Calu3 (cell line): ENCODE measurements at regions not wholly inside any gene's neighbourhood (a gene's known extent, or its start where the extent isn't known, plus 50 kb on each side); places are given as distances from the start of the nearest gene placed in this dataset.
A peak's percentile ranks its signal among the peaks of the same experiment; 100 is the strongest.

Experiments used
- BruUV-seq: library from RNA; stranded (reverse); fragments of 400-500 nt; replicated peaks from 2 replicates; lab custom pipeline; 2021; lab: Mats Ljungman, UMichigan
- CTCF ChIA-PET: fragments of 300-600 bp; sonication (Branson Sonifier 250); formaldehyde crosslinking; loops from one replicate; lab custom pipeline; 2022; ENCODE audit warnings: antibody characterized with exemption; lab: Charles Lee
- DNase-seq: peaks from one replicate; pipeline ENCODE4 v3.0.0; 2022
- H3K27ac Mint-ChIP-seq: one replicate; pipeline ENCODE4 v1.8.0; 2022; ENCODE audit warnings: mixed read lengths; ENCODE audit not compliant: unreplicated experiment
- H3K27me3 Mint-ChIP-seq: one replicate; pipeline ENCODE4 v1.8.0; 2022; ENCODE audit warnings: mixed read lengths; ENCODE audit not compliant: unreplicated experiment
- H3K36me3 Mint-ChIP-seq: one replicate; pipeline ENCODE4 v1.8.0; 2022; ENCODE audit warnings: mild to moderate bottlenecking, moderate library complexity, mixed read lengths; ENCODE audit not compliant: insufficient read depth, unreplicated experiment
- H3K4me1 Mint-ChIP-seq: one replicate; pipeline ENCODE4 v1.8.0; 2022; ENCODE audit warnings: mild to moderate bottlenecking, low read depth, mixed read lengths; ENCODE audit not compliant: unreplicated experiment
- H3K4me3 Mint-ChIP-seq: one replicate; pipeline ENCODE4 v1.8.0; 2022; ENCODE audit warnings: mild to moderate bottlenecking, low read depth, moderate library complexity, mixed read lengths; ENCODE audit not compliant: unreplicated experiment
- H3K9me3 Mint-ChIP-seq: one replicate; pipeline ENCODE4 v1.8.0; 2022; ENCODE audit warnings: low read depth, mixed read lengths; ENCODE audit not compliant: unreplicated experiment
- intact Hi-C: fragments of 100-400 bp; cut with micrococcal nuclease; formaldehyde crosslinking; loops from one replicate; pipeline ENCODE4 v1.10.0; 2022; ENCODE audit not compliant: unreplicated experiment
- TF ChIP-seq, protein P1 (sequence below): fragments of 200-600 bp; IDR thresholded peaks from one replicate; pipeline ENCODE4 v1.8.0; 2022; ENCODE audit warnings: antibody characterized with exemption; ENCODE audit not compliant: unreplicated experiment

DNA sequence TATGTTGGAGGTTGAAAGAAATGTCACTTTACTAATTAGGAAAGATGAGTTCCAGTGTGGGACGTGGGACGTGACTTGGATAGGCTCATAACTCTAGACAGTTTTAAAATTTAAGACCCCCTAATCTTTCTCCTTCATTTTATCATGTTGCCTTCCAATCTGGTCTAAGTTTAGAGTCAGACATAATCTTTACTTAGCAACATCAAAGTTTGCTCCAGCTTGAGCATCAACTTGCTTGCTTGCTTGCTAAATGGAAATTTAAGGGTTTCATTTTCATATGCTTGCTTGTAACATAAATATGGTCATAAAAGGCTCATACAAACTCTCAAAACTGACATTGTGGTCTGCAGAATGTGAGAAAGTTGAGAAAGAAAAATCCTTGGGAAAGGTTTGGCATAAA, 428.9 kb downstream of the EPHA4 start:
- peaks cover 5% of the 10 kb centered on the region for H3K9me3 Mint-ChIP-seq
- TF ChIP-seq, protein P1, sequence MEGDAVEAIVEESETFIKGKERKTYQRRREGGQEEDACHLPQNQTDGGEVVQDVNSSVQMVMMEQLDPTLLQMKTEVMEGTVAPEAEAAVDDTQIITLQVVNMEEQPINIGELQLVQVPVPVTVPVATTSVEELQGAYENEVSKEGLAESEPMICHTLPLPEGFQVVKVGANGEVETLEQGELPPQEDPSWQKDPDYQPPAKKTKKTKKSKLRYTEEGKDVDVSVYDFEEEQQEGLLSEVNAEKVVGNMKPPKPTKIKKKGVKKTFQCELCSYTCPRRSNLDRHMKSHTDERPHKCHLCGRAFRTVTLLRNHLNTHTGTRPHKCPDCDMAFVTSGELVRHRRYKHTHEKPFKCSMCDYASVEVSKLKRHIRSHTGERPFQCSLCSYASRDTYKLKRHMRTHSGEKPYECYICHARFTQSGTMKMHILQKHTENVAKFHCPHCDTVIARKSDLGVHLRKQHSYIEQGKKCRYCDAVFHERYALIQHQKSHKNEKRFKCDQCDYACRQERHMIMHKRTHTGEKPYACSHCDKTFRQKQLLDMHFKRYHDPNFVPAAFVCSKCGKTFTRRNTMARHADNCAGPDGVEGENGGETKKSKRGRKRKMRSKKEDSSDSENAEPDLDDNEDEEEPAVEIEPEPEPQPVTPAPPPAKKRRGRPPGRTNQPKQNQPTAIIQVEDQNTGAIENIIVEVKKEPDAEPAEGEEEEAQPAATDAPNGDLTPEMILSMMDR = no peak
- CTCF ChIA-PET = no interaction called here
- intact Hi-C loops = no loop called here
- H3K4me1 Mint-ChIP-seq = no peaks in the 10 kb centered on the region
- no TSS peak for BruUV-seq
- H3K36me3 Mint-ChIP-seq = no peaks in the 10 kb centered on the region
- DNase-seq = no peak
- no peak overlapping the region for H3K4me3 Mint-ChIP-seq
- H3K27ac Mint-ChIP-seq = no peak overlapping the region
- no peaks in the 10 kb centered on the region for H3K27me3 Mint-ChIP-seq

DNA sequence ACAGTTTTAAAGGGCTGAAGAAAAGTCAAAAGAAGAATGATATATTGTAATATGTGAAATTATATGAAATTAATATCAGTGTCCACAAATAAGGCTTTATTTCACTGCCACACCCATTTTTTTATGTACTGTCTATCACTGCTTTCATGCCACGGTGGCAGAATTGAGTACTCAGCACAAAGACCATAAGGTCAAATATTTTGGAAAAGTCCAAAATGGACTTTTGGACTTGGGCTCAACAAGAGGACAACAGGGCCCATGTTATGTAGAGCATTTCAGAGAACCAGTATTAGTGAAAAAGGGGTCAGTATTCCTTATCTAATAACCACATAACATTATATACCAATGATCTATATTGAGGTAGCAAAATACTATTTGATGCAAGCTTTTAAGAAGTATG, 427.2 kb downstream of the EPHA4 start:
- H3K9me3 Mint-ChIP-seq = peaks cover 5% of the 10 kb centered on the region
- H3K4me1 Mint-ChIP-seq = no peaks in the 10 kb centered on the region
- no TSS peak for BruUV-seq
- TF ChIP-seq, protein P1 = no peak
- H3K27me3 Mint-ChIP-seq = no peaks in the 10 kb centered on the region
- CTCF ChIA-PET = no interaction called here
- no peak overlapping the region for H3K27ac Mint-ChIP-seq
- no peak overlapping the region for H3K4me3 Mint-ChIP-seq
- intact Hi-C loops = no loop called here
- no peak for DNase-seq
- H3K36me3 Mint-ChIP-seq = no peaks in the 10 kb centered on the region

DNA sequence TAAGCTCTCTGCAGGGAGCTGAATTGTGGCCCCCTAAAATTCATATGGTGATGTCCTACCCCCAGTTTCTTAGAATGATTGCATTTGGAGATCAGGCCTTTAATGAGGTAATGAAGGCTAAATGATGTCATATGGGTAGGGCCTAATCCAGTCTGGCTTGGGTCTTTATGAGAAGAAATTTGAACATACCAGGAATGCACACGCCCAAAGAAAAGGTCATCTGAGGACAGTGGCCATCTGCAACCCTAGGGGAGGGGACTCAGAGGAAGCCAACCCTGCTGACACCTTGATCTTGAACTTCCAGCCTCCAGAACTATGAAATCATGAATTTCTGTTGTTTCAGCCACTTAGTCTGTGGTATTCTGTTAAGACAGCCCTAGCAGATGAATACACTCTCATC, 426.7 kb downstream of the EPHA4 start:
- Mint-ChIP-seq H3K4me3 (no peak overlapping the region), H3K27ac (no peak overlapping the region), H3K9me3 (peaks cover 5% of the 10 kb centered on the region), H3K27me3 (no peaks in the 10 kb centered on the region), H3K36me3 (no peaks in the 10 kb centered on the region), H3K4me1 (no peaks in the 10 kb centered on the region)
- CTCF ChIA-PET = no interaction called here
- no TSS peak for BruUV-seq
- DNase-seq = no peak
- TF ChIP-seq, protein P1 = no peak
- intact Hi-C loops = no loop called here

DNA sequence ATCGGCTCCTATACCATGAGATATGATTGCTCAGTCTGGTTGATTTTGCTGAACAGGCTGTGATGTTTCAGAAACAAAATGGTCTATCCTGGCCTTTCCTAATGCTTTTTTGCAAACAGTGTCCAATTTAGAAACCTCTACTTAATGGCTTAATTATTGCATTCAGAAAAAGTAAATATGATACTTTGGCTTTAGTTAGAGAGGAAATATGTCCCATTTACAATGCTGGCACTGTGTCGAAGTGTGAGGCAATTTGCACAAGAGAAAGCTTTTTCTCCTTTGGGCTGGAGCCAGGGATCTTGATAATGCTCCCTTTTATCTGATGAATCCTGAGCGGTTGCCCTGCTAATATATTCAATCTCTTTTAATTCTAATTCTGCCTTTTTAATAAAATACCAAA, 418.9 kb downstream of the EPHA4 start:
- Mint-ChIP-seq H3K4me1 (no peaks in the 10 kb centered on the region), H3K27me3 (no peaks in the 10 kb centered on the region), H3K9me3 (no peaks in the 10 kb centered on the region), H3K27ac (no peak overlapping the region), H3K36me3 (no peaks in the 10 kb centered on the region), H3K4me3 (no peak overlapping the region)
- CTCF ChIA-PET = no interaction called here
- peak; percentile 7 for DNase-seq
- TF ChIP-seq, protein P1 = no peak
- BruUV-seq = no TSS peak
- intact Hi-C loops = no loop called here
